Transverse colon (tissue), 4 donors: ENCODE measurements at regions not wholly inside any gene's neighbourhood (a gene's known extent, or its start where the extent isn't known, plus 50 kb on each side); places are given as distances from the start of the nearest gene placed in this dataset.
"Not testable (repeated sequence)": the region's sequence is repeated elsewhere in the genome, so short reads cannot be mapped to it uniquely, and the experiment has no call there.

ENCODE experiments used
- DNase-seq: peaks from one replicate; pipeline ENCODE4 v3.0.0-alpha.2; 2019
- H3K27ac ChIP-seq, 4 donors: fragments of 200-600 bp; sonication (generic); 2 replicates each; pipeline ENCODE4 v1.5.1; 2016 to 2018; ENCODE audit warnings: inconsistent platforms in 4 of 4
- H3K27me3 ChIP-seq: fragments of 200-600 bp; sonication (generic); 2 replicates; pipeline ENCODE4 v1.5.1; 2017; ENCODE audit warnings: inconsistent platforms
- H3K36me3 ChIP-seq, 4 donors: fragments of 200-600 bp; sonication (generic); 2 replicates each; pipeline ENCODE4 v1.5.1; 2017 to 2019; ENCODE audit warnings: inconsistent platforms in 4 of 4
- H3K4me1 ChIP-seq, 4 donors: fragments of 200-600 bp; sonication (generic); 2 replicates each; pipeline ENCODE4 v1.5.1; 2017 to 2020; ENCODE audit warnings: inconsistent platforms in 4 of 4
- H3K4me3 ChIP-seq, 4 donors: fragments of 200-600 bp; sonication (generic); 1 replicate in 1 of 4; 2 replicates in 3 of 4; pipeline versions ENCODE4 v1.5.1 to v1.6.1; 2017 to 2019; ENCODE audit warnings: inconsistent platforms in 4 of 4
- H3K9me3 ChIP-seq, 2 donors: fragments of 200-600 bp; sonication (generic); 2 replicates each; pipeline ENCODE4 v1.5.1; 2017 to 2019; ENCODE audit warnings: inconsistent platforms in 2 of 2
- EP300 ChIP-seq: sonication (generic); formaldehyde crosslinking; IDR thresholded peaks from one replicate; pipeline ENCODE4 v1.6.1; 2017; ENCODE audit warnings: antibody characterized with exemption, low read depth
- POLR2A ChIP-seq: fragments of 450-650 bp; IDR thresholded peaks from one replicate; pipeline ENCODE4 v1.6.1; 2016; ENCODE audit warnings: antibody characterized with exemption, mild to moderate bottlenecking, moderate library complexity
- POLR2AphosphoS5 ChIP-seq, 3 donors: sonication (generic); formaldehyde crosslinking; IDR thresholded peaks; one replicate each; pipeline ENCODE4 v1.6.1; 2016; ENCODE audit warnings: antibody characterized with exemption in 3 of 3
- WGBS, 2 donors: methylation state at CpG; one replicate each; pipeline ENCODE4 v1.1.5; 2018; ENCODE audit warnings: low coverage in 1 of 2; 5-methylcytosine and 5-hydroxymethylcytosine counted together
- in situ Hi-C, 4 donors: fragments of 200-750 bp; cut with MboI; loops; one replicate each; pipeline versions ENCODE4 v1.15.0 to v1.15.1; 2017; ENCODE audit warnings: low sequenced_read_pairs in 3 of 4, low pct_ligation_motif_present in 1 of 4, low pct_unique_long_range_greater_than_20kb in 1 of 4
- intact Hi-C: fragments of 100-400 bp; cut with DNase I; formaldehyde crosslinking; loops from one replicate; pipeline ENCODE4 v1.15.1; 2023; ENCODE audit warnings: low total_unique reads
- TF ChIP-seq, protein P1 (sequence below), 5 experiments: fragments of 200-600 bp in 3 of 5; fragments of 450-650 bp in 2 of 5; sonication (generic) in 3 of 5; IDR thresholded peaks; 1 replicate in 2 of 5; 2 replicates in 3 of 5; pipeline ENCODE4 v1.5.1; 2016 to 2017; ENCODE audit warnings: antibody characterized with exemption in 5 of 5, inconsistent platforms in 3 of 5, mild to moderate bottlenecking in 2 of 5, moderate library complexity in 1 of 5

DNA sequence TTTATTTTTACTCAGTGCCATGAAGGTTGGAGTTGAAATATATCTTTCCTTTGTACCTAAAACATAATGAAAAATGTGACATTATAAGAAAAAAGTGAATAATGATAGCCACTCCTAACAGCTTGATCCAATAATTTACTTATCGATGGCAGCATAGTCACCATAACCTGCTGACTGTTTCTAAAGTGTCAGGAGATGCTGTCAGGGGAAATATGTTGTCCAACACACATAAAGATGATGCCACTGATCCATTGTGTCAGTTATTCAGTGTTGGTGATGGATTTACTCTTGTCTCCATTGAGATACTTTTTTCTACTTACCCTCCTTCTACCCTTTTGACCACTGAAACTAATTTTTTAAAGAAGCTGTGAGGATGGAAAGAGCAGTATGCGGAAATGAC, 1006.9 kb upstream of the TMEFF2 start:
- intact Hi-C loops, result no loop called here
- H3K27me3 ChIP-seq, result no peaks in the 10 kb centered on the region
- H3K4me3 ChIP-seq, result no peak overlapping the region
- H3K9me3 ChIP-seq, result no peaks in the 10 kb centered on the region
- H3K36me3 ChIP-seq, result no peaks in the 10 kb centered on the region
- 77 to 83% methylated on average over 2 of the region's 2 CpGs for WGBS, 2 donors
- H3K4me1 ChIP-seq, result no peaks in the 10 kb centered on the region
- no peak for TF ChIP-seq EP300
- no peak for TF ChIP-seq POLR2A
- no peak for TF ChIP-seq POLR2AphosphoS5 (IDR thresholded peaks at IDR 0.05)
- TF ChIP-seq, protein P1, sequence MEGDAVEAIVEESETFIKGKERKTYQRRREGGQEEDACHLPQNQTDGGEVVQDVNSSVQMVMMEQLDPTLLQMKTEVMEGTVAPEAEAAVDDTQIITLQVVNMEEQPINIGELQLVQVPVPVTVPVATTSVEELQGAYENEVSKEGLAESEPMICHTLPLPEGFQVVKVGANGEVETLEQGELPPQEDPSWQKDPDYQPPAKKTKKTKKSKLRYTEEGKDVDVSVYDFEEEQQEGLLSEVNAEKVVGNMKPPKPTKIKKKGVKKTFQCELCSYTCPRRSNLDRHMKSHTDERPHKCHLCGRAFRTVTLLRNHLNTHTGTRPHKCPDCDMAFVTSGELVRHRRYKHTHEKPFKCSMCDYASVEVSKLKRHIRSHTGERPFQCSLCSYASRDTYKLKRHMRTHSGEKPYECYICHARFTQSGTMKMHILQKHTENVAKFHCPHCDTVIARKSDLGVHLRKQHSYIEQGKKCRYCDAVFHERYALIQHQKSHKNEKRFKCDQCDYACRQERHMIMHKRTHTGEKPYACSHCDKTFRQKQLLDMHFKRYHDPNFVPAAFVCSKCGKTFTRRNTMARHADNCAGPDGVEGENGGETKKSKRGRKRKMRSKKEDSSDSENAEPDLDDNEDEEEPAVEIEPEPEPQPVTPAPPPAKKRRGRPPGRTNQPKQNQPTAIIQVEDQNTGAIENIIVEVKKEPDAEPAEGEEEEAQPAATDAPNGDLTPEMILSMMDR (IDR thresholded peaks at IDR 0.05), result no peak
- in situ Hi-C loops, result no loop called here
- no peak for DNase-seq
- H3K27ac ChIP-seq, result no peak overlapping the region

DNA sequence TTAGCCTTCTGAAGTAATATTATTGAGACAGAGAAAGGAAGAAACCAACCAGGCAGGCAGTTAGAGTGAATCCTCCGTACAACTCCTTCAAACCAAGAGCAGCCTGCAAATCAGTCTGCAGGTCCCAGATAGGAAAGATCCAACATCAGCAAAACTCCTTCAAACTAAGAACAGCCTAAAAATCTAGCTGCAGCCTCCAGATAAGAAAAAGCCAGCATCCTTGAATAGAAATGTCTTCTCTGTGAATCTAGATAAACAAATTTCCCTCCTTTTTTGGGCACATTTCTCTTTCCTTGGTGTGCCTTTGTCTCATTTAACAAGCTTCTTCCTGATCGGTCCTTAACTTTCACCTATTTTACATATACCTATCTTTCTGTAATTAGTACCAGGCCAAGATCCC, 1004.6 kb upstream of the TMEFF2 start:
- in situ Hi-C loops (no loop called here), intact Hi-C loops (no loop called here)
- DNase-seq, result no peak
- H3K4me1 ChIP-seq, result no peaks in the 10 kb centered on the region
- TF ChIP-seq, protein P1 (IDR thresholded peaks at IDR 0.05), result no peak
- no peak for TF ChIP-seq EP300
- no peak for TF ChIP-seq POLR2A
- no peak for TF ChIP-seq POLR2AphosphoS5 (IDR thresholded peaks at IDR 0.05)
- WGBS, 2 donors, result 82 to 100% methylated on average over 1 to 2 of the region's 2 CpGs
- no peaks in the 10 kb centered on the region for H3K27me3 ChIP-seq
- H3K9me3 ChIP-seq, result no peaks in the 10 kb centered on the region
- H3K36me3 ChIP-seq, result no peaks in the 10 kb centered on the region
- H3K4me3 ChIP-seq, result no peak overlapping the region
- no peak overlapping the region for H3K27ac ChIP-seq

DNA sequence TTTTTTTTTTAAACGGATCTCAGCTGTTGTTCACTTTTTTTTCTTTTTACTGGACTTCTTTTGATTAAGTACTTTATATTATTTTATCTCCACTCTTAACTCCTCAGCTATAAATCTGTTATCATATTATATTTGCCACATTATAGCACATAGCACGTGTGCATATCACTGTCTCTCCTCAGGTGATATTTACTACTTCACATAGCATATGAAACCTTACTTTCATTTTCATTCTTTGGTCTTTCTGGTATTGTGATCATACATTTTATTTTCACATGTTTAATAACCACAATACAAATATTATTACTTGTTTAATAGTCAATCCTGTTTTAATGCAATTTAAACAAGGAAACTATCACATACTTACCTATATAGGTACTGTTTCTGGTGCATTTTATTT, 993.1 kb upstream of the TMEFF2 start:
- H3K27ac ChIP-seq, result no peak overlapping the region
- H3K4me3 ChIP-seq, result no peak overlapping the region
- H3K4me1 ChIP-seq, result no peaks in the 10 kb centered on the region
- no peaks in the 10 kb centered on the region for H3K36me3 ChIP-seq
- intact Hi-C loops, result no loop called here
- in situ Hi-C loops, result no loop called here
- H3K9me3 ChIP-seq, result no peaks in the 10 kb centered on the region
- WGBS, 2 donors, result 29 to 44% methylated on average over 2 of the region's 2 CpGs
- H3K27me3 ChIP-seq, result no peaks in the 10 kb centered on the region
- DNase-seq, result no peak
- TF ChIP-seq POLR2A, result no peak

DNA sequence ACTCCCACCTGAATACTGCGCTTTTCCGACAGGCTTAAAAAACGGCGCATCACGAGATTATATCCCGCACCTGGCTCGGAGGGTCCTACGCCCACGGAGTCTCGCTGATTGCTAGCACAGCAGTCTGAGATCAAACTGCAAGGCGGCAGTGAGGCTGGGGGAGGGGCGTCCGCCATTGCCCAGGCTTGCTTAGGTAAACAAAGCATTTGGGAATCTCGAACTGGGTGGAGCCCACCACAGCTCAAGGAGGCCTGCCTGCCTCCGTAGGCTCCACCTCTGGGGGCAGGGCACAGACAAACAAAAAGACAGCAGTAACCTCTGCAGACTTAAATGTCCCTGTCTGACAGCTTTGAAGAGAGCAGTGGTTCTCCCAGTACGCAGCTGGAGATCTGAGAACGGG, 976.2 kb upstream of the TMEFF2 start:
- H3K4me3 ChIP-seq, in situ Hi-C loops, H3K4me1 ChIP-seq, intact Hi-C loops, H3K36me3 ChIP-seq, H3K27me3 ChIP-seq, H3K9me3 ChIP-seq, DNase-seq, H3K27ac ChIP-seq: not testable (repeated sequence)
- WGBS, 2 donors, result 77% methylated on average over 15 of the region's 17 CpGs; no CpG with 5 or more reads in 1 of the 2 donors

DNA sequence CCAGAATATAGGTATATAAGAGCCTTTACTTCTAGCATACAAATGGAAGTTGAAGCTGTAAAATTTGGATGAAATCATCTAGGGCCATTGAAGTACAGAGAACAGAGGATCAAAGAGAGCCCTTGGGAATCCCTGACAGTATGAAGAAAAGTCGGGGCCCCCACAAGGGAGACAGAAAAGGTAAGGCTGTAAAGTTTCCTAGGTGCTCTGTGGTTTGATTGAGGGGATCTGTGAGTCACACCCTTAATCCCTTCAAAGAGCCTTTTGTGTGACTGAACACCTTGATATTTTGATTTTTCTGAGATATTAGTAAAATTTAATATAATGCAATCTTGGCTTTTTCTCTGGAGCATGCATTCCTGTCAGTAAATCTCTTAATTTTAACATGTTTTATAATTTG, 961.7 kb upstream of the TMEFF2 start:
- Histone ChIP-seq H3K27ac (no peak overlapping the region), H3K27me3 (no peaks in the 10 kb centered on the region), H3K9me3 (no peaks in the 10 kb centered on the region), H3K4me3 (no peak overlapping the region), H3K36me3 (no peaks in the 10 kb centered on the region), H3K4me1 (no peaks in the 10 kb centered on the region)
- in situ Hi-C loops, result no loop called here
- TF ChIP-seq POLR2AphosphoS5 (IDR thresholded peaks at IDR 0.05) (no peak), EP300 (no peak), POLR2A (no peak)
- 29 to 63% methylated on average over 1 of the region's 1 CpG for WGBS, 2 donors
- no peak for DNase-seq
- intact Hi-C loops, result no loop called here

DNA sequence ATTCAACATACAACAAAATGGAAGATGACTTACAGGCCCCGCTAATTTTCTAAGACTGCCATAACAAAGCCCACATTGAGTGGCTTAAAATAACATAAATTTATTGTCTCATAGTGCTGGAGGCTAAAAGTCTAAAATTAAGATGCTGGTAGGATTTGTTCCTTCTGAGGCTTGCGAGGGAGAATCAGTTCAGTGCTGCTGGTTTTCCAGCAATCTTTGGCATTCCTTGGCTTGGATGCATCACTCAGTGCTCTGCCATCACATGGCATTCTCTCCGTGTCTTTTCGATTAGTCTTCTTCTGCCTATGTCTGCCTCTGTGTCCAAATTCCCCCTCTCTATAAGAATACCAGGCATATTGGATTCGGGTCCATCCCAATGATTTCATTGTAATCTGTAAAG, 959.3 kb upstream of the TMEFF2 start:
- H3K27ac ChIP-seq, result no peak overlapping the region
- no peaks in the 10 kb centered on the region for H3K27me3 ChIP-seq
- in situ Hi-C loops (no loop called here), intact Hi-C loops (no loop called here)
- H3K4me3 ChIP-seq, result no peak overlapping the region
- TF ChIP-seq POLR2A (no peak), EP300 (no peak), POLR2AphosphoS5 (IDR thresholded peaks at IDR 0.05) (no peak)
- TF ChIP-seq, protein P1 (IDR thresholded peaks at IDR 0.05), result no peak
- WGBS, 2 donors, result 93 to 100% methylated on average over 5 of the region's 5 CpGs
- no peaks in the 10 kb centered on the region for H3K36me3 ChIP-seq
- no peak for DNase-seq
- H3K9me3 ChIP-seq, result no peaks in the 10 kb centered on the region
- no peaks in the 10 kb centered on the region for H3K4me1 ChIP-seq
